ENCODE measurements at regions not wholly inside any gene's neighbourhood (a gene's known extent, or its start where the extent isn't known, plus 50 kb on each side); places are given as distances from the start of the nearest gene placed in this dataset.

DNA sequence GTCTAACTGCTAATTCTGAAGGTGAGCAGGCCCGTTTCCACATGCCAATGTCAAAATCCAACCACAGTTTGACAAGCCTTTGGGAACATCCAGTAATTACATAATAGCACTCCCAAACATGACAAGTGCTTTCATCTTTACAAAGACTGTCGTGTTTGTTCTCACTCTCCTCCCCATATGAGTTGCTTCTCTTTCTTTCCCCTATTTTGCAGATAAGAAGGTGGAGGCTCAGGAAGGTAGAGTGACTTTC, 55.9 kb upstream of the CD44 start:
- Histone ChIP-seq H4K8ac (ENCODE audit: low read depth, low read length) (no peak overlapping the region), H3K36me3 (replicated peaks in 1 of 2; ENCODE audit: control insufficient read depth in 2 of 2, insufficient read depth in 2 of 2, low read length in 2 of 2) (no peaks in the 10 kb centered on the region), H3K23ac (ENCODE audit: low read depth, low read length, poor library complexity) (no peak overlapping the region), H3K4me3 (ENCODE audit: low read length in 2 of 2) (no peak overlapping the region), H3K4ac (ENCODE audit: low read length) (no peak overlapping the region), H3K18ac (ENCODE audit: low read length) (no peak overlapping the region), H3K79me1 (ENCODE audit: low read depth, low read length) (no peaks in the 10 kb centered on the region), H3K4me1 (ENCODE audit: control insufficient read depth in 2 of 2, insufficient read depth in 1 of 2, low read depth in 1 of 2, low read length in 2 of 2) (peaks cover 9 to 26% of the 10 kb centered on the region in 2 donors), H3K9me3 (replicated peaks in 1 of 2; ENCODE audit: control insufficient read depth in 2 of 2, insufficient read depth in 1 of 2, low read depth in 1 of 2, low read length in 2 of 2) (no peaks in the 10 kb centered on the region), H3K27ac (replicated peaks; ENCODE audit: low read length) (no peak overlapping the region), H2BK15ac (ENCODE audit: low read length) (no peak overlapping the region), H2BK12ac (ENCODE audit: low read length) (no peak overlapping the region), H2BK120ac (ENCODE audit: low read depth, low read length) (no peak overlapping the region), H2BK5ac (ENCODE audit: low read length) (no peak overlapping the region), H2AFZ (ENCODE audit: low read length) (peak overlapping the region; percentile 2), H3K14ac (ENCODE audit: low read length) (no peak overlapping the region), H4K91ac (ENCODE audit: low read depth, low read length, poor library complexity) (no peak overlapping the region), H3K27me3 (ENCODE audit: control insufficient read depth in 3 of 3, insufficient read depth in 3 of 3, low read depth in 1 of 3, low read length in 3 of 3) (no peaks in the 10 kb centered on the region), H2AK5ac (ENCODE audit: low read depth, low read length) (no peak overlapping the region), H3K4me2 (ENCODE audit: insufficient read depth, low read length, poor library complexity, severe bottlenecking) (no peak overlapping the region), H3K9ac (ENCODE audit: low read depth, low read length, poor library complexity) (no peak overlapping the region)
- WGBS, 2 donors (ENCODE audit: extremely low coverage in 2 of 2, insufficient read length in 2 of 2, insufficient replicate concordance in 1 of 2): no CpG with 5 or more reads among the region's 2 CpGs
- no peak for DNase-seq (ENCODE audit: low spot score)

DNA sequence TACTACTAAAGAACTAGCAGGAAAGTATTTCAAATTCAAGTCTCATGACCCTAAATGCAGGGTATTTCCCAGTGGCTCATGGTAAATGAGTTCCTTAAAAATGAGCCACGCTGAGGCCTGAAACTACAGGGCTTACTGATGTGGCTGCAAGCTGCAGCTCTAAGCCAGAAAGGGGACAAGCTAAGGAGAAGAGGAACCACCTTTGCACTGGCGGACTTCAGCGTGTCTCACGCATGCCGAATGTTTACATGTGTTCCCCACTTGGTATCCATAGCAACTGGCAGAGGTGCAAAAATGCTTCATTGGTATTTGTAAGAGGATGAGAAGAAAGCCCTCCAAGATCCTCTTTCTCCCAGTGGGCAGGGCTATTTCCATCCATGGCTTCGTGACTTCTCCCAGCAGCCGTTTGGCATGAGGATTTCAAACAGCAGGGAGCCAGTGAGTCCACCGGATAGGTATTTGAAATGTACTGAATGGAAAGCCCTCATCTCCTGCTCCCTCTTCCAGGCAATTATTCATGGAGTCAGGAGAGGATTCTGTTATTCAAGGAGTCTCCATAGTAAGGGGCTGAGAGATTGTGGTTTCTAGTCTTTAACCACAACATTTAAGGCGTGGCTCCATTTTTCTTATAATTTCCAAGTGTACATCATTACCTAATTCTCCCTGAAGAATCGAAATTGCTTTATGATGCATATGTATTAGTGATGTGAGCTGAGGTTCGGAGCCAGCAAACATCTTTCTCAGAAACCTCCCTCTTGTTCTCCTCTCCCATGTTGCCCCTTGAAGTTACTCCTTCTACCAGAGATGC, 55.3 kb upstream of the CD44 start:
- H2AFZ ChIP-seq (ENCODE audit: low read length): peak overlapping the region; percentile 2
- H2BK120ac ChIP-seq (ENCODE audit: low read depth, low read length): no peak overlapping the region
- DNase-seq (ENCODE audit: low spot score): no peak
- H3K27ac ChIP-seq (replicated peaks; ENCODE audit: low read length): no peak overlapping the region
- H3K14ac ChIP-seq (ENCODE audit: low read length): no peak overlapping the region
- no peak overlapping the region for H2BK12ac ChIP-seq (ENCODE audit: low read length)
- H3K23ac ChIP-seq (ENCODE audit: low read depth, low read length, poor library complexity): no peak overlapping the region
- no CpG with 5 or more reads among the region's 11 CpGs for WGBS, 2 donors (ENCODE audit: extremely low coverage in 2 of 2, insufficient read length in 2 of 2, insufficient replicate concordance in 1 of 2)
- no peaks in the 10 kb centered on the region for H3K27me3 ChIP-seq (ENCODE audit: control insufficient read depth in 3 of 3, insufficient read depth in 3 of 3, low read depth in 1 of 3, low read length in 3 of 3)
- H3K9ac ChIP-seq (ENCODE audit: low read depth, low read length, poor library complexity): no peak overlapping the region
- H3K36me3 ChIP-seq (replicated peaks in 1 of 2; ENCODE audit: control insufficient read depth in 2 of 2, insufficient read depth in 2 of 2, low read length in 2 of 2): no peaks in the 10 kb centered on the region
- H2AK5ac ChIP-seq (ENCODE audit: low read depth, low read length): no peak overlapping the region
- no peak overlapping the region for H3K18ac ChIP-seq (ENCODE audit: low read length)
- H4K8ac ChIP-seq (ENCODE audit: low read depth, low read length): no peak overlapping the region
- no peak overlapping the region for H2BK5ac ChIP-seq (ENCODE audit: low read length)
- H3K9me3 ChIP-seq (replicated peaks in 1 of 2; ENCODE audit: control insufficient read depth in 2 of 2, insufficient read depth in 1 of 2, low read depth in 1 of 2, low read length in 2 of 2): no peaks in the 10 kb centered on the region
- no peak overlapping the region for H3K4me2 ChIP-seq (ENCODE audit: insufficient read depth, low read length, poor library complexity, severe bottlenecking)
- H2BK15ac ChIP-seq (ENCODE audit: low read length): no peak overlapping the region
- H3K4me1 ChIP-seq (ENCODE audit: control insufficient read depth in 2 of 2, insufficient read depth in 1 of 2, low read depth in 1 of 2, low read length in 2 of 2): peaks cover 9 to 28% of the 10 kb centered on the region in 2 donors
- no peak overlapping the region for H3K4ac ChIP-seq (ENCODE audit: low read length)
- no peak overlapping the region for H3K4me3 ChIP-seq (ENCODE audit: low read length in 2 of 2)
- H3K79me1 ChIP-seq (ENCODE audit: low read depth, low read length): no peaks in the 10 kb centered on the region
- no peak overlapping the region for H4K91ac ChIP-seq (ENCODE audit: low read depth, low read length, poor library complexity)

DNA sequence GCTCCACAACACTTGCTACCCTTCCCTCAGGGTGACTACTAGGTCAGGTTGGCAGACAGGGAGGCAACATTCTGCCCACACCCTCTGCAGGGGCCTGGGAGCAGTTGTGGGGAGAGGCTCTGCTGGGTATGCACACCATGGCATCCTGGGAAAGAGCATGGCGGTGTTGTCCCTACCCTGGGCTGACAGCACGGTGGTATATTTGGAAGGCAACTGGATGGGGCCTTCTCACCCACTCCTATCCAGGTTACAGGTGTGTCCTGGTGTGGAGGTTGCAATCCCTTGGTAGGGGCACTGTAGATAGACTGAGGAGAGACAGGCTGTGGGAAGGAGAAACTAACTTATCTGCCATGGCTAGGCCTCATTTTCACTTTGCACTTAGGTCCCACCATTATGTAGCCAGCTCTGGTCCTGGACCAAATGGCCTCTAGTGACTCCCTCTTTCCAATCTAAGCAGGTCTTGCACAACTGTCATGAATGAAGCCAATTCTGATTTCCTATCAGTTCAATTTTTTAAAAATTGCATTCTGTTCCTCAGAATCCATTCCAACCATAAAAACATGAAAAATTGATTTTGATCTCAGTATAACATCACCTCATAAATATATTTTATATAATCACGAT, 54.0 kb upstream of the CD44 start:
- H3K79me1 ChIP-seq (ENCODE audit: low read depth, low read length): no peaks in the 10 kb centered on the region
- H2BK15ac ChIP-seq (ENCODE audit: low read length): no peak overlapping the region
- H3K4me2 ChIP-seq (ENCODE audit: insufficient read depth, low read length, poor library complexity, severe bottlenecking): no peak overlapping the region
- H3K4me1 ChIP-seq (ENCODE audit: control insufficient read depth in 2 of 2, insufficient read depth in 1 of 2, low read depth in 1 of 2, low read length in 2 of 2): peaks cover 9 to 28% of the 10 kb centered on the region in 2 donors
- H3K9me3 ChIP-seq (replicated peaks in 1 of 2; ENCODE audit: control insufficient read depth in 2 of 2, insufficient read depth in 1 of 2, low read depth in 1 of 2, low read length in 2 of 2): no peaks in the 10 kb centered on the region
- no peak overlapping the region for H4K91ac ChIP-seq (ENCODE audit: low read depth, low read length, poor library complexity)
- no peak overlapping the region for H3K23ac ChIP-seq (ENCODE audit: low read depth, low read length, poor library complexity)
- H3K36me3 ChIP-seq (replicated peaks in 1 of 2; ENCODE audit: control insufficient read depth in 2 of 2, insufficient read depth in 2 of 2, low read length in 2 of 2): no peaks in the 10 kb centered on the region
- no peak overlapping the region for H2AFZ ChIP-seq (ENCODE audit: low read length)
- no peak for DNase-seq (ENCODE audit: low spot score)
- H2BK12ac ChIP-seq (ENCODE audit: low read length): peak overlapping the region; percentile 85
- H3K9ac ChIP-seq (ENCODE audit: low read depth, low read length, poor library complexity): no peak overlapping the region
- H3K27ac ChIP-seq (replicated peaks; ENCODE audit: low read length): no peak overlapping the region
- H2BK120ac ChIP-seq (ENCODE audit: low read depth, low read length): no peak overlapping the region
- H3K14ac ChIP-seq (ENCODE audit: low read length): no peak overlapping the region
- 100% methylated on average over 1 of the region's 3 CpGs; no CpG with 5 or more reads in 1 of the 2 donors for WGBS, 2 donors (ENCODE audit: extremely low coverage in 2 of 2, insufficient read length in 2 of 2, insufficient replicate concordance in 1 of 2)
- H3K27me3 ChIP-seq (ENCODE audit: control insufficient read depth in 3 of 3, insufficient read depth in 3 of 3, low read depth in 1 of 3, low read length in 3 of 3): no peaks in the 10 kb centered on the region
- peak overlapping the region; percentile 43 for H2AK5ac ChIP-seq (ENCODE audit: low read depth, low read length)
- H4K8ac ChIP-seq (ENCODE audit: low read depth, low read length): no peak overlapping the region
- peak overlapping the region; percentile 2 for H2BK5ac ChIP-seq (ENCODE audit: low read length)
- no peak overlapping the region for H3K4me3 ChIP-seq (ENCODE audit: low read length in 2 of 2)
- no peak overlapping the region for H3K4ac ChIP-seq (ENCODE audit: low read length)
- peak overlapping the region; percentile 39 for H3K18ac ChIP-seq (ENCODE audit: low read length)

- Histone ChIP-seq H4K91ac (ENCODE audit: low read depth, low read length, poor library complexity) (no peak overlapping the region), H3K4me1 (ENCODE audit: control insufficient read depth in 2 of 2, insufficient read depth in 1 of 2, low read depth in 1 of 2, low read length in 2 of 2) (peaks cover 9 to 28% of the 10 kb centered on the region in 2 donors), H3K9me3 (replicated peaks in 1 of 2; ENCODE audit: control insufficient read depth in 2 of 2, insufficient read depth in 1 of 2, low read depth in 1 of 2, low read length in 2 of 2) (no peaks in the 10 kb centered on the region), H2AFZ (ENCODE audit: low read length) (no peak overlapping the region), H3K23ac (ENCODE audit: low read depth, low read length, poor library complexity) (no peak overlapping the region), H3K27ac (replicated peaks; ENCODE audit: low read length) (no peak overlapping the region), H3K36me3 (replicated peaks in 1 of 2; ENCODE audit: control insufficient read depth in 2 of 2, insufficient read depth in 2 of 2, low read length in 2 of 2) (no peaks in the 10 kb centered on the region), H3K79me1 (ENCODE audit: low read depth, low read length) (no peaks in the 10 kb centered on the region), H3K27me3 (ENCODE audit: control insufficient read depth in 3 of 3, insufficient read depth in 3 of 3, low read depth in 1 of 3, low read length in 3 of 3) (no peaks in the 10 kb centered on the region), H3K4me2 (ENCODE audit: insufficient read depth, low read length, poor library complexity, severe bottlenecking) (no peak overlapping the region), H2BK15ac (ENCODE audit: low read length) (no peak overlapping the region), H2BK5ac (ENCODE audit: low read length) (no peak overlapping the region), H3K18ac (ENCODE audit: low read length) (no peak overlapping the region), H3K14ac (ENCODE audit: low read length) (no peak overlapping the region), H2AK5ac (ENCODE audit: low read depth, low read length) (no peak overlapping the region), H2BK12ac (ENCODE audit: low read length) (no peak overlapping the region), H3K9ac (ENCODE audit: low read depth, low read length, poor library complexity) (no peak overlapping the region), H3K4ac (ENCODE audit: low read length) (no peak overlapping the region), H4K8ac (ENCODE audit: low read depth, low read length) (no peak overlapping the region), H3K4me3 (ENCODE audit: low read length in 2 of 2) (no peak overlapping the region), H2BK120ac (ENCODE audit: low read depth, low read length) (no peak overlapping the region)
- no peak for DNase-seq (ENCODE audit: low spot score)
- WGBS, 2 donors (ENCODE audit: extremely low coverage in 2 of 2, insufficient read length in 2 of 2, insufficient replicate concordance in 1 of 2): no CpG with 5 or more reads among the region's 4 CpGs
Measured at GRCh38 chr11:35085531-35086165, 53.3 kb upstream of the CD44 start.
